HepG2 (cell line): ENCODE measurements at regions not wholly inside any gene's neighbourhood (a gene's known extent, or its start where the extent isn't known, plus 50 kb on each side); places are given as distances from the start of the nearest gene placed in this dataset.
"Not testable (repeated sequence)": the region's sequence is repeated elsewhere in the genome, so short reads cannot be mapped to it uniquely, and the experiment has no call there.

Source experiments
- ATAC-seq: fragments of 200-7000 bp; cut with Tn5 transposase; 3 replicates; pipeline ENCODE4 v1.9.1; 2020; ENCODE audit warnings: mild to moderate bottlenecking, moderate library complexity
- BruUV-seq: library from RNA; stranded (reverse); fragments of 400-500 nt; replicated peaks from 2 replicates; lab custom pipeline; 2021; lab: Mats Ljungman, UMichigan
- CTCF ChIA-PET: fragments of 300-600 bp; formaldehyde crosslinking; extraction: SDS; loops from one replicate; lab custom pipeline; 2021; ENCODE audit warnings: low total read pairs, inconsistent platforms, low intra/inter-chr PET ratio; lab: Yijun Ruan, JAX
- POLR2A ChIA-PET: fragments of 350-600 bp; sonication (Branson Sonifier 250); formaldehyde crosslinking; loops from one replicate; lab custom pipeline; 2020; ENCODE audit warnings: antibody characterized with exemption, inconsistent platforms; lab: Yijun Ruan, JAX
- DNase-seq: peaks from one replicate; pipeline ENCODE4 v3.0.0-alpha.2; 2015; ENCODE audit warnings: low spot score
- FAIRE-seq: peaks from 3 replicates; lab custom pipeline; 2011; peaks lifted over from hg19 to GRCh38; lab: Jason Lieb, UNC
- H2AFZ ChIP-seq: one replicate; pipeline ENCODE4 v1.6.1; 2011; ENCODE audit warnings: low read length, inconsistent platforms
- H3K27ac ChIP-seq: fragments of 300-600 bp; 3 replicates; pipeline ENCODE4 v1.8.0; 2011; ENCODE audit warnings: mixed run types, mild to moderate bottlenecking, mixed read lengths, low read length, inconsistent platforms; ENCODE audit not compliant: insufficient read depth; ENCODE audit errors: extremely low read length
- H3K27me3 ChIP-seq, 2 experiments: fragments of 200-600 bp in 1 of 2; 2 replicates in 1 of 2; 3 replicates in 1 of 2; pipeline versions ENCODE4 v1.6.0 to v1.8.0; 2011; ENCODE audit warnings: low read length in 2 of 2, mild to moderate bottlenecking in 2 of 2, moderate library complexity in 2 of 2, inconsistent platforms in 1 of 2; ENCODE audit not compliant: insufficient read depth in 2 of 2, control insufficient read depth in 1 of 2
- H3K36me3 ChIP-seq, 2 experiments: fragments of 200-600 bp in 1 of 2; replicated peaks in 1 of 2; 2 replicates in 1 of 2; 3 replicates in 1 of 2; pipeline versions ENCODE4 v1.5.1 to v1.8.0; 2011; ENCODE audit warnings: low read length in 2 of 2, inconsistent platforms in 1 of 2; ENCODE audit not compliant: insufficient read depth in 2 of 2, control insufficient read depth in 1 of 2
- H3K4me1 ChIP-seq: 2 replicates; pipeline ENCODE4 v1.5.1; 2012; ENCODE audit warnings: low read length, inconsistent platforms; ENCODE audit not compliant: insufficient read depth
- H3K4me2 ChIP-seq: 2 replicates; pipeline ENCODE4 v1.6.0; 2011; ENCODE audit warnings: low read depth, low read length, inconsistent platforms
- H3K4me3 ChIP-seq, 3 experiments: fragments of 200-600 bp in 1 of 3; sonication (generic), shearing (Covaris generic) in 1 of 3; replicated peaks in 1 of 3; 2 replicates each; pipeline ENCODE4 v1.5.1; 2011 to 2016; ENCODE audit warnings: low read length in 3 of 3, inconsistent platforms in 2 of 3, low read depth in 2 of 3, mild to moderate bottlenecking in 2 of 3, control low read depth in 1 of 3, mixed read lengths in 1 of 3; ENCODE audit not compliant: insufficient read depth in 1 of 3
- H3K79me2 ChIP-seq: one replicate; pipeline ENCODE4 v1.6.1; 2011; ENCODE audit warnings: low read length, inconsistent platforms; ENCODE audit not compliant: insufficient read depth
- H3K9ac ChIP-seq: 2 replicates; pipeline ENCODE4 v1.6.0; 2011; ENCODE audit warnings: mild to moderate bottlenecking, low read depth, low read length, inconsistent platforms; ENCODE audit not compliant: insufficient read depth
- H3K9me3 ChIP-seq: 2 replicates; pipeline ENCODE4 v1.5.1; 2012; ENCODE audit warnings: mild to moderate bottlenecking, low read length
- H4K20me1 ChIP-seq: 2 replicates; pipeline ENCODE4 v1.6.0; 2011; ENCODE audit warnings: inconsistent platforms, mild to moderate bottlenecking, low read length, moderate library complexity; ENCODE audit not compliant: insufficient read depth
- CBX2 ChIP-seq, 2 experiments: fragments of 200-600 bp in 1 of 2; sonication (generic); formaldehyde crosslinking in 1 of 2; IDR thresholded peaks; 2 replicates each; pipeline versions ENCODE4 v1.7.0 to v1.8.1; 2018 to 2022; ENCODE audit warnings: low read depth in 2 of 2, low read length in 1 of 2, mild to moderate bottlenecking in 1 of 2, missing genetic modification reagents in 1 of 2
- CHD2 ChIP-seq: IDR thresholded peaks from 2 replicates; pipeline ENCODE4 v1.6.1; 2011; ENCODE audit warnings: low read depth, low read length, improper control_type of control experiment
- ISL2 ChIP-seq: sonication (generic); formaldehyde crosslinking; IDR thresholded peaks from 2 replicates; pipeline ENCODE4 v1.5.0; 2020; ENCODE audit warnings: missing genetic modification reagents
- MAFF ChIP-seq: IDR thresholded peaks from 2 replicates; pipeline ENCODE4 v1.6.1; 2011; ENCODE audit warnings: low read depth, low read length, improper control_type of control experiment
- MAFK ChIP-seq, 2 experiments: IDR thresholded peaks in 1 of 2; conservative IDR thresholded peaks in 1 of 2; 2 replicates each; pipeline ENCODE4 v1.6.1; 2011; ENCODE audit warnings: improper control_type of control experiment in 2 of 2, low read length in 2 of 2
- ZNF558 ChIP-seq: sonication (generic); formaldehyde crosslinking; IDR thresholded peaks from 2 replicates; pipeline ENCODE4 v1.9.0; 2022; ENCODE audit warnings: mild to moderate bottlenecking, missing genetic modification reagents, borderline replicate concordance
- ZNF775 ChIP-seq: sonication (generic); formaldehyde crosslinking; IDR thresholded peaks from 2 replicates; pipeline ENCODE4 v1.4.0; 2020; ENCODE audit warnings: missing genetic modification reagents, mild to moderate bottlenecking, moderate library complexity, borderline replicate concordance
- WGBS: methylation state at CpG from one replicate; pipeline ENCODE4 v1.1.6; 2017; ENCODE audit warnings: low lambda C conversion rate; 5-methylcytosine and 5-hydroxymethylcytosine counted together
- in situ Hi-C: cut with HindIII; loops from 2 replicates; pipeline ENCODE4 v1.10.0; 2017; ENCODE audit warnings: low pct_unique_long_range_greater_than_20kb; ENCODE audit not compliant: extremely low pct_ligation_motif_present
- intact Hi-C: fragments of 100-400 bp; cut with micrococcal nuclease; formaldehyde crosslinking; loops from one replicate; pipeline ENCODE4 v1.10.0; 2022; ENCODE audit not compliant: unreplicated experiment
- TF ChIP-seq, protein P1 (sequence below): sonication (generic); formaldehyde crosslinking; IDR thresholded peaks from 2 replicates; pipeline ENCODE4 v1.4.0; 2020; ENCODE audit warnings: missing genetic modification reagents

DNA sequence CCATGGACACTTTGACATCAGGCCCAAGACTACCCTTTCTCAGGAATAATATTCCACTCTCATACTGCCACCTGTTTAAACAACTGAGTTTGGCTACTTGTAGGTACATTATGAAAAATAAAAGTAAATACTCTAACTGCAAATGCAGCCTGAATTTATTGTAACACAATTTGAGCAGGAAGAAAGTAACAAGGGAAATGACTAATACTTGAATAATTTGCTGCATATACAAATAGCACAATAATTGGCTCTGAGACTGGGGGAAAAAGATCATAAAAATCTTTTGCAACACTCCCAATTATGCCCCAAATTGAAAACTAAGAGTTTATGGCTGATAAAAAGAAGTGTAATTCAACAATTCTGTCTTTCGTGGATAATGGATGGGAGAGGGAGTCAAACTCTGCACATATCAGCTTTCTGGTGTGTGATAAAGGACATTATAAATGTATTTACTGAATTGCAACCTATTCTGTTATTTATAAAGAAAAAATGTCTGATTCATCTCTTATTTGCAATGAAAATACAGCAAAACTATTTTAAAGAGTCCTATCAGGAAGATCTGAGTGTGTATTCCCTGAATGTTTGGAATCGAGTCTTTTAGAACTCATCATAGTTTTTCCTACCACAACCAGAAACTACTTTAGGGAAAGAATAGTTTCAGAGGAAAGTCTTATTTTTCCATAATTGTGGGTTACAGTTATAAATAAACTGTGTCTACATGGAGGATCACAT is 359.0 kb downstream of the JRKL start:
- POLR2A ChIA-PET: no interaction called here
- no peaks in the 10 kb centered on the region for H3K27me3 ChIP-seq
- H3K4me1 ChIP-seq: no peaks in the 10 kb centered on the region
- H3K79me2 ChIP-seq: no peaks in the 10 kb centered on the region
- no peak overlapping the region for H3K27ac ChIP-seq
- H3K4me2 ChIP-seq: no peak overlapping the region
- no peak overlapping the region for H3K9ac ChIP-seq
- no peak for TF ChIP-seq ZNF558
- TF ChIP-seq CHD2: no peak
- TF ChIP-seq, protein P1, sequence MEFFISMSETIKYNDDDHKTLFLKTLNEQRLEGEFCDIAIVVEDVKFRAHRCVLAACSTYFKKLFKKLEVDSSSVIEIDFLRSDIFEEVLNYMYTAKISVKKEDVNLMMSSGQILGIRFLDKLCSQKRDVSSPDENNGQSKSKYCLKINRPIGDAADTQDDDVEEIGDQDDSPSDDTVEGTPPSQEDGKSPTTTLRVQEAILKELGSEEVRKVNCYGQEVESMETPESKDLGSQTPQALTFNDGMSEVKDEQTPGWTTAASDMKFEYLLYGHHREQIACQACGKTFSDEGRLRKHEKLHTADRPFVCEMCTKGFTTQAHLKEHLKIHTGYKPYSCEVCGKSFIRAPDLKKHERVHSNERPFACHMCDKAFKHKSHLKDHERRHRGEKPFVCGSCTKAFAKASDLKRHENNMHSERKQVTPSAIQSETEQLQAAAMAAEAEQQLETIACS (CRISPR knock-in tag): no peak
- no peak for TF ChIP-seq ISL2 (CRISPR knock-in tag)
- no peak for TF ChIP-seq CBX2 (IDR thresholded peaks at IDR 0.05; ENCODE audit: low read depth, low read length)
- no peak for TF ChIP-seq CBX2 (CRISPR knock-in tag; IDR thresholded peaks at IDR 0.05; ENCODE audit: low read depth)
- TF ChIP-seq ZNF775: no peak
- BruUV-seq: no TSS peak
- H2AFZ ChIP-seq: no peak overlapping the region
- CTCF ChIA-PET: no interaction called here
- ATAC-seq (no peak), FAIRE-seq (no peak), DNase-seq (no peak)
- no peaks in the 10 kb centered on the region for H4K20me1 ChIP-seq
- H3K9me3 ChIP-seq: no peaks in the 10 kb centered on the region
- H3K36me3 ChIP-seq: no peaks in the 10 kb centered on the region
- H3K4me3 ChIP-seq: no peak overlapping the region
- intact Hi-C loops (no loop called here), in situ Hi-C loops (no loop called here)
- 0% methylated on average over 2 of the region's 2 CpGs for WGBS

DNA sequence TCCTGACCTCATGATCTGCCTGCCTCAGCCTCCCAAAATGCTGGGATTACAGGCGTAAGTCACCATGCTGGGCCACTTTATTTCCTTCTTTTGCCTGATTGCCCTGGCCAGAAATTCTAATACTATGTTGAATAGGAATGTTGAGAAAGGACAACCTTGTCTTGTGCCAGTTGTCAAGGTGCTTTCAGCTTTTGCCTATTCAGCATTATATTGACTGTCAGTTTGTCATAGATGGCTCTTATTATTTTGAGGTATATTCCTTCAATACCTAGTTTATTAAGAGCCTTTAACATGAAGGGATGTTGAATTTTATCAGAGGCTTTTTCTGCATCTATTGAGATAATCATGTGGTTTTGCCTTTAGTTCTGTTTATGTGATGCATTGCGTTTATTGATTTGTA is 362.0 kb downstream of the JRKL start:
- H3K9ac ChIP-seq, H3K4me2 ChIP-seq, FAIRE-seq, H3K4me3 ChIP-seq, DNase-seq, in situ Hi-C loops, H3K9me3 ChIP-seq, ATAC-seq, H3K79me2 ChIP-seq, H4K20me1 ChIP-seq, intact Hi-C loops, H3K27ac ChIP-seq, H3K27me3 ChIP-seq, H2AFZ ChIP-seq, H3K4me1 ChIP-seq, BruUV-seq, POLR2A ChIA-PET, H3K36me3 ChIP-seq, CTCF ChIA-PET: not testable (repeated sequence)
- 0% methylated on average over 2 of the region's 2 CpGs for WGBS
- TF ChIP-seq MAFF (peak; percentile 79), MAFK (conservative IDR thresholded peaks at IDR 0.05 in 1 of 2, IDR thresholded peaks at IDR 0.05 in 1 of 2; ENCODE audit: low read length in 2 of 2) (peak; percentile 78 to 89)
